Loucy (cell line): ENCODE measurements at regions not wholly inside any gene's neighbourhood (a gene's known extent, or its start where the extent isn't known, plus 50 kb on each side); places are given as distances from the start of the nearest gene placed in this dataset.

Source experiments
- CTCF ChIP-seq: fragments of 200-600 bp; sonication (generic); conservative IDR thresholded peaks from 2 replicates; pipeline ENCODE4 v1.5.1; 2014; ENCODE audit warnings: mild to moderate bottlenecking, antibody characterized with exemption, low read length
- EZH2phosphoT487 ChIP-seq: fragments of 200-600 bp; IDR thresholded peaks from 2 replicates; pipeline ENCODE4 v1.6.1; 2018; ENCODE audit warnings: antibody characterized with exemption, mild to moderate bottlenecking, moderate library complexity, borderline replicate concordance

DNA sequence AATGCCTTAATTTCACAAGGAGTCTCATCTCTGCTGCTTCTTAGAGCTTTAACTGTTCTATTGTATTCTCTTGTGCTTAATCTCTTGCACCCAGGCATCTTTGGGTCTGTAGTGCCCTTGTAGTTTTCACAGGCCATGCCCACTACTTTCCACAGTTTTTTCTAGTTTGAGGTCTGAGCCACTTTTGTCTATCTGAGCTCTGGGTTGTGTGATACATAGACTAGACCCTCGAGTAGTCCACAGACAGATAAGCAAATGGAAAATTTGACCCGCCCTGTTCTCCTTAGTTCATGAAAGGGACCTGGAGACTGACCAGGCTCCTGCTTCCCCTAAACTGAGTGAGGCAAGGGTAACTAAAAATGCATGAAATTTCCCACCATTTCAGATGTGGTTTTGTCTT lies 466.8 kb upstream of the ZEB2 start:
- TF ChIP-seq EZH2phosphoT487 (no peak), CTCF (no peak)
